ENCODE measurements at regions not wholly inside any gene's neighbourhood (a gene's known extent, or its start where the extent isn't known, plus 50 kb on each side); places are given as distances from the start of the nearest gene placed in this dataset.

GRCh38 chr7:124120911-124121310 lies 88.0 kb upstream of the TMEM229A start:
- Histone ChIP-seq H3K4me3 (no peak overlapping the region), H3K4me1 (no peaks in the 10 kb centered on the region), H3K27ac (no peak overlapping the region), H3K4me2 (no peak overlapping the region), H3K9me3 (no peaks in the 10 kb centered on the region)
- CTCF ChIA-PET = no interaction called here
- POLR2A ChIA-PET = no interaction called here
- DNase-seq (ENCODE audit: low read depth in 1 of 2, low spot score in 1 of 2) = no peak
- no peak for ATAC-seq
- no peak for FAIRE-seq
- TF ChIP-seq CHD2 (IDR thresholded peaks at IDR 0.05; ENCODE audit: low read length, partially characterized antibody) = no peak
- no peak for TF ChIP-seq ZNF302 (CRISPR knock-in tag; IDR thresholded peaks at IDR 0.05)
- TF ChIP-seq, protein P1, sequence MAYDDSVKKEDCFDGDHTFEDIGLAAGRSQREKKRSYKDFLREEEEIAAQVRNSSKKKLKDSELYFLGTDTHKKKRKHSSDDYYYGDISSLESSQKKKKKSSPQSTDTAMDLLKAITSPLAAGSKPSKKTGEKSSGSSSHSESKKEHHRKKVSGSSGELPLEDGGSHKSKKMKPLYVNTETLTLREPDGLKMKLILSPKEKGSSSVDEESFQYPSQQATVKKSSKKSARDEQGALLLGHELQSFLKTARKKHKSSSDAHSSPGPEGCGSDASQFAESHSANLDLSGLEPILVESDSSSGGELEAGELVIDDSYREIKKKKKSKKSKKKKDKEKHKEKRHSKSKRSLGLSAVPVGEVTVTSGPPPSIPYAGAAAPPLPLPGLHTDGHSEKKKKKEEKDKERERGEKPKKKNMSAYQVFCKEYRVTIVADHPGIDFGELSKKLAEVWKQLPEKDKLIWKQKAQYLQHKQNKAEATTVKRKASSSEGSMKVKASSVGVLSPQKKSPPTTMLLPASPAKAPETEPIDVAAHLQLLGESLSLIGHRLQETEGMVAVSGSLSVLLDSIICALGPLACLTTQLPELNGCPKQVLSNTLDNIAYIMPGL (CRISPR knock-in tag; IDR thresholded peaks at IDR 0.05; ENCODE audit: borderline replicate concordance) = no peak
- TF ChIP-seq EHF (CRISPR knock-in tag; IDR thresholded peaks at IDR 0.05) = no peak
- TF ChIP-seq, protein P2, sequence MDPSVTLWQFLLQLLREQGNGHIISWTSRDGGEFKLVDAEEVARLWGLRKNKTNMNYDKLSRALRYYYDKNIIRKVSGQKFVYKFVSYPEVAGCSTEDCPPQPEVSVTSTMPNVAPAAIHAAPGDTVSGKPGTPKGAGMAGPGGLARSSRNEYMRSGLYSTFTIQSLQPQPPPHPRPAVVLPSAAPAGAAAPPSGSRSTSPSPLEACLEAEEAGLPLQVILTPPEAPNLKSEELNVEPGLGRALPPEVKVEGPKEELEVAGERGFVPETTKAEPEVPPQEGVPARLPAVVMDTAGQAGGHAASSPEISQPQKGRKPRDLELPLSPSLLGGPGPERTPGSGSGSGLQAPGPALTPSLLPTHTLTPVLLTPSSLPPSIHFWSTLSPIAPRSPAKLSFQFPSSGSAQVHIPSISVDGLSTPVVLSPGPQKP (IDR thresholded peaks at IDR 0.05; ENCODE audit: low read depth, low read length) = no peak
- no peak for TF ChIP-seq ESRRA (IDR thresholded peaks at IDR 0.05; ENCODE audit: borderline replicate concordance, low read length)
- no peak for TF ChIP-seq ZC3H11A (IDR thresholded peaks at IDR 0.05)

- TF ChIP-seq FOXS1 (CRISPR knock-in tag; IDR thresholded peaks at IDR 0.05) (no peak), POLR2A (IDR thresholded peaks at IDR 0.05; ENCODE audit: low read length) (no peak), MAZ (IDR thresholded peaks at IDR 0.05; ENCODE audit: borderline replicate concordance, low read depth, low read length) (no peak), ZFP36 (IDR thresholded peaks at IDR 0.05; ENCODE audit: borderline replicate concordance, partially characterized antibody) (no peak), NR3C1 (IDR thresholded peaks at IDR 0.05) (no peak), EHMT2 (IDR thresholded peaks at IDR 0.05; ENCODE audit: low read depth) (no peak), EP300 (IDR thresholded peaks at IDR 0.05) (no peak), RNF2 (IDR thresholded peaks at IDR 0.05; ENCODE audit: borderline replicate concordance, low read depth) (no peak), HOXA7 (CRISPR knock-in tag; IDR thresholded peaks at IDR 0.05) (no peak), RFX5 (IDR thresholded peaks at IDR 0.05) (no peak), ZSCAN20 (CRISPR knock-in tag; IDR thresholded peaks at IDR 0.05) (no peak), CTCF (IDR thresholded peaks at IDR 0.05) (no peak), RARB (CRISPR knock-in tag; IDR thresholded peaks at IDR 0.05) (no peak), HOXB13 (CRISPR knock-in tag; IDR thresholded peaks at IDR 0.05; ENCODE audit: low read depth) (no peak), BHLHE40 (IDR thresholded peaks at IDR 0.05; ENCODE audit: low read depth, low read length) (no peak)
- Histone ChIP-seq H3K27ac (no peak overlapping the region), H3K9me3 (no peaks in the 10 kb centered on the region), H3K4me1 (no peaks in the 10 kb centered on the region), H3K4me2 (no peak overlapping the region), H3K4me3 (no peak overlapping the region)
- ATAC-seq (no peak), DNase-seq (ENCODE audit: low read depth in 1 of 2, low spot score in 1 of 2) (no peak), FAIRE-seq (no peak)
- 3% methylated on average over 1 of the region's 1 CpG for WGBS (ENCODE audit: missing lambda C conversion rate)
- ChIA-PET CTCF (interaction anchor here (0.6 to 1.1 kb wide), 4 partner anchors 12 to 784 kb away, joined by 3 read pairs; no protein-coding TSS in a partner anchor), POLR2A (no interaction called here)
These were observed 80.2 kb upstream of the TMEM229A start for GRCh38 chr7:124113045-124113444.

- no peak for FAIRE-seq
- Histone ChIP-seq H3K4me1 (no peaks in the 10 kb centered on the region), H3K4me2 (no peak overlapping the region), H3K4me3 (no peak overlapping the region), H3K27ac (no peak overlapping the region), H3K9me3 (no peaks in the 10 kb centered on the region)
- no peak for ATAC-seq
- CTCF ChIA-PET = no interaction called here
- DNase-seq (ENCODE audit: low read depth in 1 of 2, low spot score in 1 of 2) = no peak
- POLR2A ChIA-PET = no interaction called here
- WGBS (ENCODE audit: missing lambda C conversion rate) = 10% methylated on average over 2 of the region's 2 CpGs
- TF ChIP-seq NPAS2 (CRISPR knock-in tag; IDR thresholded peaks at IDR 0.05; ENCODE audit: borderline replicate concordance) = no peak
- TF ChIP-seq, protein P3, sequence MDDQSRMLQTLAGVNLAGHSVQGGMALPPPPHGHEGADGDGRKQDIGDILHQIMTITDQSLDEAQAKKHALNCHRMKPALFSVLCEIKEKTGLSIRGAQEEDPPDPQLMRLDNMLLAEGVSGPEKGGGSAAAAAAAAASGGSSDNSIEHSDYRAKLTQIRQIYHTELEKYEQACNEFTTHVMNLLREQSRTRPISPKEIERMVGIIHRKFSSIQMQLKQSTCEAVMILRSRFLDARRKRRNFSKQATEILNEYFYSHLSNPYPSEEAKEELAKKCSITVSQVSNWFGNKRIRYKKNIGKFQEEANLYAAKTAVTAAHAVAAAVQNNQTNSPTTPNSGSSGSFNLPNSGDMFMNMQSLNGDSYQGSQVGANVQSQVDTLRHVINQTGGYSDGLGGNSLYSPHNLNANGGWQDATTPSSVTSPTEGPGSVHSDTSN (IDR thresholded peaks at IDR 0.05) = no peak
- no peak for TF ChIP-seq CEBPB (IDR thresholded peaks at IDR 0.05)
- TF ChIP-seq USF2 (IDR thresholded peaks at IDR 0.05) = no peak
- TF ChIP-seq EHF (CRISPR knock-in tag; IDR thresholded peaks at IDR 0.05) = no peak
- no peak for TF ChIP-seq FOSB (CRISPR knock-in tag; IDR thresholded peaks at IDR 0.05)
- TF ChIP-seq, protein P2 (IDR thresholded peaks at IDR 0.05; ENCODE audit: low read depth, low read length) = no peak
- TF ChIP-seq HEYL (CRISPR knock-in tag; IDR thresholded peaks at IDR 0.05) = no peak
- TF ChIP-seq FOXS1 (CRISPR knock-in tag; IDR thresholded peaks at IDR 0.05) = no peak
- no peak for TF ChIP-seq ZFP36 (IDR thresholded peaks at IDR 0.05; ENCODE audit: borderline replicate concordance, partially characterized antibody)
These were observed 73.7 kb upstream of the TMEM229A start for GRCh38 chr7:124106575-124106974.

All from A549 (cell line).